Hepatic stellate cell (primary cell): ENCODE measurements at regions not wholly inside any gene's neighbourhood (a gene's known extent, or its start where the extent isn't known, plus 50 kb on each side); places are given as distances from the start of the nearest gene placed in this dataset.

Experiments used
- DNase-seq: peaks from one replicate; pipeline ENCODE4 v3.0.0; 2011; ENCODE audit warnings: low spot score

DNA sequence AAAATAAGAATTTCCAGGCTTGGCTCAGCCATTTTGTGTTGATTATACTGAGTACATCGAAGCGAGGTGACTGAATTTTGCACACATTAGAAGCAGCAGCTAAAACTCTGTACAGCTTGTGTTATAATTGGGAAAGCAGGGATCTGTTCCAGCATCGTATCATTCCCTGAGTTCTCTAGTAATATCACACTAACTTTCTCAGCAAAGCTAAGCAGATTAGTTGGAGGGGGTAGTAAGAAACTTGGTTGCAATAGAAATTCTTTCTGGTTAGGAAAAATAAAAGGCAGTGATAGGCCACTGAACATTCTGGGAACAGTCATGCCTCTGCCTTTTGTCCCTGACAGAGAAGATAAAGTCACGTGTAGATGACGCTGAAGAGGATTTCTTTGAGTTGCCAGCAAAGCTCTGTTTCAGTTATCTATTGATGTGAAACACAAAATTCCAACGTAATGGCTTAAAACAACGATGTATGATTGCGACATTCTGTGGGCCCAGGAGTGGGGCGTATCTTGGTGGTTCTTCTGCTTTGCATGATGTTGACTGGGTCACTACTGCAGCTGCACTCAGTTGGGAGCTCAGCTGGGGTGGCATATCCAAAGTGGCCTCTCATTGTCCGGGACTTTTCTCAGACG is 202.1 kb upstream of the MEX3C start:
- no peak for DNase-seq

DNA sequence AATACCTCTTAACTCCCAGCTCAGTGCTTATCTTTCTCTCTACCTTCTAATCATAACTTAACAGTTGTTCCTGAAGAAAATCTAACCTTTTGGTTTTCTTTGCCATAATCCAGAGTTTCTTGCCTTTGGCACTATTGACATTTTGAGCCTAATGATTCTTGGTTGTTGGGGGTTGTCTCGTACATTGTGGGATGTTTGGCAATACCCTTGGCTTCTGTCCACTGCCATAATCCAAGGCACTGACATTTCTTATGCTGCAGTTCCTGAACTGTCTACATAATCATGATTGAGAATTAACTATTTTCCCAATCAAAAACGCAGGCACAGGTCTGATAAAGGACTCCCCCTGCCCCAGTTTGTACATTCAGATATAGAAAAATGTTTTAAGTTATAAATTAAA is 203.2 kb upstream of the MEX3C start:
- DNase-seq, result no peak

DNA sequence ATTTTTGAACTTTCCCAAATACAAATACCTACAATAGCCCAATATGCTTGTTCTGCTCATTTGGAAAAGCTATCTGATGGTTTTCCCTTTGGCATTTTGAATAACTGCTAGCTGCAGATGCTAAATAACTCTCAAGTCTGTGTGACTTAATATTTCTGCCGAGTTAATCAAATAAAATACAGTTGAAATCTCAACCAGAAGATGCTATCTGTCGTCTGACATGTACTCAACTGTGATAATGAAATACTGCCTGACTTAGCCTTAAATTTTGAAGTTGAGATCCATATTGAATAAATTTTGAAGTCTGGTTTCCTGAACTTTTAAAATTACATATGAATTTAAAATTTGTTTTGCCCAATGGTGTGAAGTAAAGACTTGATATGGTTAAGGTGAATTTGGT is 204.4 kb upstream of the MEX3C start:
- no peak for DNase-seq

DNA sequence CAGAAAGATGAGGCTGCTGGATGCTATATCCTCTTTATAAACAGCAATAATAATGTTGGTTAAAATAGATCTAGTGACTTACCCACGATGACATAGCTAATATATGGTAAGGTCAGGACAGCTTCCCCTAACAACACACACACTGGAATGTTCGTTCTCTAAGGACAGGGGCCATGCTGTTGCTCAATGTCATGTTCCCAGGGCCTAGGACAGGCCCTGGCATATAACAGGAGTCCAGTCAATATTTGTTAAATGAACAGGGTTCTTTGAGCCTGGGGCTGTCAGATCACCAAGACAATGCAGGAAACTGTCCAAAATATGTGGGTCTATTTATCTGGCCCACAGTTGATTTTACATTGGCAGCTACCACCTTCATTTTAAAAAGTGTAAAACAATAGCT is 207.1 kb upstream of the MEX3C start:
- no peak for DNase-seq

DNA sequence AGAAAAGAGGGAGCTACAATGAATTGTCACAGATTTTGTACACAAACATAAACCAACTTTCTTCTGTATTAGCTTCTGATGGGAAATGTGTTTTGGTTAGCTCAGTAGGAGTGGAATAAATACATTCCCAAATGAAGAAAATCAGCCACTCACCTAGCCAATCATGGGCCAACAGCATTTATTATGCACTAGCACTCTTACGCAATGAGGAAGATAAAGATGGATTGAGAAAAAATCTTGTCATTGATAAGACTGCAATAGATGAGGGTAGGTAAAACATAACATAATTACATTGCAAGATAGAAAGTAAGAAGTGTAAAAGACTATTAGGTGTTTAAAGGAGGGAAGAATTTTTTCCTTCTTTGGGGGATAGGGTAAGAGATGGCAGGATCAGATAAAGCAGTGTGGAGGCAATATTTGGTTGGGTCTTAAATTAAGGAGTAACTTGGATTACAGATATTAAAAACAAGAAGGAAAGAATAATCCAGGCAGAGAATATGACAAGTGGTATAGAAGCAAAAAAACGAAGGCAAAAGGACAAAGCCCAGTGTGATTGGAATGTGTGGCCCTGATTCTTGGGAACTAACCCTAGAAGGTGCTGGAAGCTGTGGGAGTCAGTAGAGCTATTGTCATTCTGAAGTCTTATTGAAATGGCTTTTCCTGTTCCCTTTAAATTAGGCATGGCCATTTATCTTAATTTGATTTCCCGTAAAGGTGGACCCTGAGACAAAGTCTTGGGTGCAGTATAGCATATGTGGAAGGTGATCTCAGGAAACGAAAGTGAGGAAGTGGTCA is 208.4 kb upstream of the MEX3C start:
- DNase-seq, result no peak

DNA sequence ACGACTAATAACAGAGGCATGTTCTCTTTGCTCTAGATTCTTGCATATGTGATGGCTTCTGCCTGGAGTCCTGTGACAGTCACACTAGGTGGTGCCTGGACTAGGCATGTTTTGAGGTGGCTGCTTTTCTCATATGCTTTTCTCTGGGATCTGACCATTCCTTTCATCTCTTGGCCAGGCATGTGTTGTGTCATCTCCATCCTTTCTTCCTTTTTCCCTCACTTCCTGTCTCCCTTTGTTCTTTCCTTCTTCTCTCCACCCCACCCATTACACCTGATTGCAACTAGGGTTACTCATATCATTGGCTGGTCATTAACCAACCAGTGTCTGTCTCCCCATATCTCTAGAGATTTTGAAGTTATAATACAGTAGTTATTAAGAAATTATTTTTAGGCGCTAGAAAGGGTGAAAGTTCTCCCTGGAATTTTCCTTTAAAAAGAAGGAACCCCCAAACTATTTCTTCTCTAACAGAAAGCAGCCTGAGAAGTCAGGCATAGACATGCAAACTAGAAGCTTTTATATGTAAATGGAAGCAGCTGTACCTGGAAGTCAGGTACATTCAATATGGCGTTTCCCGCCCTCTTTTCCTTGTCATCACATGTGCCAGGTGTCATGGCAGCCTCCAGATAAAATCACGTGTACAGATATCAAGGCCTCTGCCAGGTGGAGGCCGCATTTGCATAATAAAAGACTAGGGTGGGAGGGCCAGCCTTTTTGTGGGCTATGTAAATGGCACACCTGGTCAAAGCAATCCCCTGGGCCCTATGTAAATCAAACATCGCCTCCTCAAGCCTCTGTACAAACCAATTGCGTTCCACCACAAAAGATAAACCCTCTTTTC is 220.4 kb upstream of the MEX3C start:
- no peak for DNase-seq

DNA sequence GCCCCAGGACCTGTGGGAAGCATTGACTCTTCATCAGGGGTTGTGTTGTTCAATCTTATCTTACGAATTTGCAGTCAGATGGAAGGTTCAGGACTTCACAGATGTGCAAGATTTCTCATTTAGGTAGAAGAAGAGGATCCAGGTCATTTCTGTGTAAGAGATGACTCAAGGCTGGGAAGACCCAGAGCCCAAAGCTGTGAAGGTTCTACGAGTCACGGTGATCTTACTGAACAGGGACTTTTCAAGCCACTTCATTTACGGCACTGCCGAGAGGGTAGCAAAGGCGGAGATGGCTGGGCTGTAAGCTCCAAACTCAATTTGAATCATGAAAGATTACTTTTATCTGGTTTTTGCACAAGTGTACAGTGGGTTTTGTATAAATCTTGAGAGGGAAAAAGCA is 228.0 kb upstream of the MEX3C start:
- no peak for DNase-seq

DNA sequence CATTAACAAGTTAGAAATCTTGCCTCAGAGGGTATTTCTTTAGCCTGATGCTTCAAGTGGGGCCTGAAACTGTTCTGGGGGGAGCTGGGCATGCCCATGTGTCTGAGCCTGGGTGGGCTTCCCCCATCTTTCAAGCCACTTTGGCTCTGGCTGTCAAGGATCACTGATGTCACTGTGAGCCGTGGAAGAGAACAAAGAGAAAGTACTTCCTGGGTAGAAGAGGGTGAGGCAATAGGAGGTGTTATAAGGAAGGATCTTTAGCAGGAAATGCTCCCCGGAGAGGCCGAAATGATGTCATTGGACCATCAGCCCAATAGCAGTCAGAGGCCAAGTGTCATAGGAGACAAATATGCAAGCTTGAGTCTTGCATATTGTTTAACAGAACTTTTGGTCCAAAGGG is 228.4 kb upstream of the MEX3C start:
- DNase-seq, result no peak

DNA sequence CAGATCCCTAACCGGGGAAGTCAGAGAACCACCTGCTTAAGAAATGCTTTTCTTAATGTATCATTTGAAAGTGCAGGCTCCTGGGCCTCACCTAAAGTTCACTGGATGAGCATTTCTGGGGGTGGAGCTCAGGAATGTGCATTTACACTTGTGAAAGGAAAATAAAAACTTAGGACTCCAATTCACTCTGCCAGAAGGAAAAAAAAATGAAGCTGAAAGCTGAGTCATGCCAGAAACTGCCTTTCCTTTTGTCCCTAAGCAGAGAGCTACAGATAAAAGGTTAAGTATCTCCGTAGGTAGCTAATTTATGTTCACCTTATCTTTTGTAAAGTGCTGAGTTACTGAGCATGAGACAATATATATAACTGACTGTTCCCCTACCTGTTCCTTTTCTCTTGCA is 229.5 kb upstream of the MEX3C start:
- no peak for DNase-seq

DNA sequence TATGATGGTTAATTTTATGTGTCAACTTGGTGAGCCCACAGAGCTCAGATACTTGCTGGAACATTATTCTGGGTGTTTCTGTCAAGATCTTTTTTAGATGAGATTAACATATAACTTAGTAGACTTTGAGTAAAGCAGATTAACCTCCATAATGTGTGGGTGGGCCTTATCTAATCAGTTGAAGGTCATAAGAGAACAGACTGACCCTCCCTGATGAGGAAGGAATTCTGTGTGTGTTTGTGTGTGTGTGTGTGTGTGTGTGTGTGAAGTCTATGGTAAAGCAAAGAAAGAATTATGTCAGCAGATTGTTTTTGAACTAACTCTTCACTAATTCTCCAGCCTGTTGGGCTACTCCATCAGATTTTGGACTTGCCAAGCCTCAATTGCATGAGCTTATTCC is 232.2 kb upstream of the MEX3C start:
- no peak for DNase-seq

DNA sequence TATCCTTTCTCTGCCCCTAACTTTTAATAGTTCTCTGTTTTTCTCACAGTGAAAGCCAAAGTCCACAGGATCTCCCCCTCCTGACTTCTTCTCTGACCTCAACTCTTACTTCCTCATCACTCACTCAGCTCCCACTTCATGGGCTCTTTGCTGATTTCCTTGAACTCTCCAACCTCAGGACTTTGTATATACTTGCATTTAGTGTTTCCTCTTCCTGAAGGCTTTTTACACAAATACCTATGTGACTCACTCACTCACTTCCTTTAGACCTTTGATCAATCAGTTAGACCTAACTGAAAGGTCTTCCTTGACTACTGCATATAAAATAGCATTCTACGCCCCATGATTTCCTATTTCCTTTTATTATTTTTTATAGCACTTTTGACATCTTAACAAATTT is 233.1 kb upstream of the MEX3C start:
- DNase-seq, result no peak

DNA sequence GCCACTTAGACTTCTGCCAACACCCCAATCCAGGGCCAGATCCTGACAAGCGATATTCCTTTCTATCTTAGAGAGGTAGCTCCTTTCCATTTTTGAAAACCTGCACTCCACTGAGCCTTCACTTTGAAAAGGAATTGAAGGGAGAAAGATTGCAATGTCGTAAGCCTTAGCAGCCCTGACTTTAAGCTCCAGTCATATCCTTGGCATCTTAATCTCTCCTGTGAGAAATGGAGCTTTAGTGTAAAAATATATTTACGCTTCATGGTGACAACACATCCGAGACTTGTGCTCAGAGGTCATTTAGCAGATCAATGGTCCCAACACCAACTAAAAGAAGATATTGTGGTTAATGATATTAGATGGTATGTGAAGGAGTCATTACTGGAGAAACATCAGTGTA is 235.8 kb upstream of the MEX3C start:
- no peak for DNase-seq

DNA sequence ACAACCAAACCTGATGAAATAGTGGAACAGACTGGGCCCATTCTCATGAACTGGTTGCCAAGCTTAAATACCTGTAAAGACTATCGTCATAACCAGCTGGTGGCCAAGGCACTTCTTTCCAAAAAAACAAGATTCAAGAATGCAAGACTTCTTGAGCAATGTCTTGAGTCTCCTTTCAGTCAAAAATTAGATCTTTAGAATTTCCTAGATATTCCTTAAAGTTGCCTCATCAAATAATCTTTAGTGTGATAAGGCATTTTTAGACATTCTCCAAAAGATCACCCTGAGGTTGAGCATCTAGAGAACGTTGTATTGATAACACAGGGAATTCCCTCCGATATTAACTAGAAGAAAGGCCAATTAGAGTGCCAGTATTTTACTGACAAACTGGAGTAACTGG is 236.4 kb upstream of the MEX3C start:
- no peak for DNase-seq

DNA sequence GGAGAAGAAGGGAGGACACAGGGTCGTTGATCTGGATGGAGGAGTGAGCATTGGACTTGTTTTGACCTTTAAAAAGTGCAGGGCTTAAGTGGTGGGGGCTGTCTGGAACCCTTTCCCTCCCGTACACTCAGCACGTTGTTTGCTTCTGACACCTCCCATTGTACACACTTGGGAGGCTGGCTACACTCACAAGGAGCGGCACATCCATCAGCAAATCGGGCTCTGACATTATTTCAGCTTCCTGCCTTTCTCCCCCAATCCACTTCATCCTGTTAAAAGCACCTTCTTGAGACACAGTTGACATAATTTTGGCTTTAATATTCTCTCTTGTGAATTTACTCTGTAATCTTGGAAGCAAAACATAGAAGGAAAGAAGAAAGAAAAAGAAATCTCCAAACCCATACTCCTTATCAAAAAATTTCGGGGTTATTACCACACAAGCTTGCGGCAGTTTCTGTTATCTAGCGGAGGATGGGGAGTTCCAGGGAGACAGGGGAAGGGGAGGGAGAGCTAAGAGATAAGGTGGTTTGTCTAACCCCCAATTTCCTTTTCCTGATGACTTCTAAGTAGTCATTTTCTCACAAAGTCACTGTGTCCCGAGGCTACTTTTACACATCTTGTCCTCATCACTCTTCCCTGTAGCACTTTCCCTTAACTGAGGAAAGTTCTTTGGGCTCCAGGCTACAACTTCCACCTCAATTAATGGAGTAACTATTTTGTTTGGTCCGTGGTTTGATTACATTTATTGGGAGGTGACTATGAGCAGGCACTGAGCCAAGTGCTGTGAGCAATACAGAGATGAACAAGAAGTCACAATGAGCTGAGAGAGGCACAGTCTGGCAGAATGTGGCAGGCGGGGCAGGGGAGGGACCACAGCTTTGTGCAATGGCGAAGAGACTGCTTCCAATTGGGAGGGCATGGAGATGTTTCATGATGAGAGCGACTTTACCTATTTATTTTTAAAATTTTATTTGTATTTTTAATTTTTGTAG is 240.1 kb upstream of the MEX3C start:
- no peak for DNase-seq

DNA sequence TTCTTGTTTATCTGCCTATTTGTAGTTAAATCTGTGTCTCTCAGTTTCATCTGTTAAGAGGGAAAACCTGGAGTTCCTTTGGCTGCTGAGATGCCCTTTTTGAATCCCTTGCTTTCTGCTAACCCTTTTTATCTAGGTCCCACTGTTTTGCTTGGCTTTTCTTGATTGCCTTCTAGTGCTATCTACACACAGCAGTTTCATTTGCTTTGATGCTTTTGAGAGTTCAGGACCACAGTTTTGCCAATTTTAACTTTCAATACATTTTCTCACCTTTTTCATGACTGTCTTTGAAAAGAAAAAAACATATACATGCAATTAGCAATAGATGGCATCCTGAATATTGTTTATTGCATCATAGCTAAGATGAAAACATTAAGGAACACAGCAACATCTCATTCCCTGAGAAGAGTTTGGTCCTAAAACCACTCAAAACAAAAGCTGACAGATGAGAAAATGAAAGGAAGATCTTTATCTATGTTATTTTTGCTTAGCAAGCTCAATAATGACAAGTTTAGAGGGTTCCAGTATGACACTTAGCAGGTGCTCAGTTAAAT is 241.4 kb upstream of the MEX3C start:
- no peak for DNase-seq

DNA sequence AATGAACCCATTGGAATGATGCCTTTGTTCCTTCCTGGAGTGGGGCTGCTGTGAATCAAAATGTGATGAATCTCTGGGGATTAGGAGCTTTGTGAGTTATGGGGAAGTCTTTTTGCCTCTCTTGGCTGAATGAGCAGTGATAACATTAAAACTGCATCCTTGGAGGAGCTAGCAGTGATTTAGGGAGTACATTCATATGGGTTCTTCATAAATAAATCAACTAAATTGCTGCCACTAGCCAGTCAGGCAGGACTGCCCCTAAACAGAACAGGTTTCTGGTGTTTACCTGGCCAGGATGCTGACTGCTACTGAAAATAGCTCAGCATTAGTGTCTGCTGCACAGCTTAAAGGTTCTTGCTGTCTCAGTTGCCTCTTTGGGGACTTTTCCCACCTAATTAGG is 244.5 kb upstream of the MEX3C start:
- no peak for DNase-seq

DNA sequence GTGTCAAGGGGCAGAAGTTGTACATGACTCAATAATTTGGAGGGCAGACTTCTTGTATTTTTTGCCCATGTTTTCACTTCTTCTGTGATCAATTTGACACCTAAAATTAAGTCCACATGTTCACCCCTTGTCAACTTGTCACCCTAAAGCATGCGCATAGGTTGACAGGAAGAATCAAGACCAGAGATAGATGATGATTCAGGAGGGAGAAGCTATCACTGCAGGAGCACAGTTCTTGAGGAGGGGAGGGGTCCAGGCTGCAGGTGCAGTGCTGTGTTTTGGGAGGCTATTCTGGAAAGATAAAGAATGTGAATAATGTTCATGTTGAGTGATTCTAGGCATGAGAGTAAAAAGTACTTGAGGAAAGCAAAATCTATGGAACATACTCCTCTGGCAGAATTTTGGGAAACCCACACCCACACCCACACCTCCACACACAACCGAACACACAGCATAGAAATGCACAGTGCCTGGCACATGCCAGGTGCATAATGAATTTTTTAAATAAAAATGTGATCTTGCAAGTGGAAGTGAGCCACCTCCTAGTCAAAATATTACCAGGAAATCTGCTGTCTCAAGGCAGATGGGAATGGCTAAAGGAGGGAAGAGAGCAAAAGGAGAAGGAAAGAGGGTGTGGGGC is 249.2 kb upstream of the MEX3C start:
- DNase-seq, result no peak

DNA sequence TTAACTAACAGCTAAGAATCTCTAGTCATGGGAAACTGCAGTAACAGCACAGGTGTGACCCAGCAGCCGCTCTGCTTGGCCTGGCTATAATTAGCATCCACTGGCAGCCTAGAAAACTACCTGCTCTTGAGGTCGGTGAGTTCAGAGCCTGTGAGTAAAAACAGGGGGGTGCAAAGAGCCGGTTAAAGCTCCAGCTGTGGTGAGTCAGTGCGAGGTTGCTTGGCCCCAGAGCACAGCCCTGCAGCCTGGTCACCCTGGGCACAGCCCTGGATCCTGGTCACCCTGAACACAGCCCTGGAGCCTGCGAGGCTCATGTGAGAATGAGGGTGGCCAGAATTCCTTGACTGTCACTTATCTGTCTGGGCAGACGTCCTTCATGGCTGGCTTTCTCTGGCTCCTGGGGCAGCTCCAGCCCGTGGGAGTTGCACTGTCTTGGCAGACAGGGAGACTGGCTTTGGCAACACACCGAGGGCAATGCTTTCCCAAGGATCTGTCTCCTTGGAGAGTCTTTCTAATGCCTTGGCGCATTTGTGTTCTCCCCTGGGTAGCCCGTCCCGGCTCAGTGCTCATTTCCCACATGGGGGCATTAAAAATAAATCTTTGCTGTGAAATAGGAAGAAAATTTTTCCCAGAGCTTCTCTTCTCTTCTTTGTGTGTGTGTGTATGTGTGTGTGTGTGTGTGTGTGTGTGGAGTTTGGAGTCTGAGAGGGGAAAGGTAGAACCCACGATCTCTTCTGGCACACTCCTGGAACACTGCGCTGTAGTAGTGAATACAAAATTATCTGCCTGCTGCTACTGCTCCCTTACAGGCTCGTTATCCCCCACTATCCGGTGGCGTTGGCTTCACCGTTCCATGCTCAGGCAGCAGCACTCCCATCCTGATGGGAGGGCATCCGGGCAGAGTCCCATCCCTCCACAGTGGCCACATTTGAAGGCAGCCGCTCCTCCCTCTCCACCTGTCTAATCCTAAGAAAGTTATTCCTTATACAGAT is 250.2 kb upstream of the MEX3C start:
- DNase-seq, result no peak

DNA sequence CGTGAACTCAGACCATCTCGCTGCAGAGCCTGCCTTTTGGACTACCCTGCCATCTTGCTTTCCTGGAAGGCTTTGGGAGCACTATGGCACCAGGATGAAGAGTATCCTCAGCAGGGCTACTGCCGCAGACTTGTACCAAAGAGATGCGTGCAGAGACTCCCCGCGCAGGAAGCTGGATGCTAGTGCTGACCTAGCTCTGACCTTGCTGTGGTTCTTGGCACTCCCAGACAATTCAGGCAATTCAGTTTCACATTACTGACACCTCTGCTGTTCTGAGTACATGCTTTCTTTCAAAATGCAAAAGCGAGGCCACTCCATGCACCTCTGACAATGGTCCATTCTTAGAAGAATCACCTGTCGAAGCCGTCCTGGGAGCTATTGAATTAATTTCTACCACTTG is 251.5 kb upstream of the MEX3C start:
- no peak for DNase-seq

DNA sequence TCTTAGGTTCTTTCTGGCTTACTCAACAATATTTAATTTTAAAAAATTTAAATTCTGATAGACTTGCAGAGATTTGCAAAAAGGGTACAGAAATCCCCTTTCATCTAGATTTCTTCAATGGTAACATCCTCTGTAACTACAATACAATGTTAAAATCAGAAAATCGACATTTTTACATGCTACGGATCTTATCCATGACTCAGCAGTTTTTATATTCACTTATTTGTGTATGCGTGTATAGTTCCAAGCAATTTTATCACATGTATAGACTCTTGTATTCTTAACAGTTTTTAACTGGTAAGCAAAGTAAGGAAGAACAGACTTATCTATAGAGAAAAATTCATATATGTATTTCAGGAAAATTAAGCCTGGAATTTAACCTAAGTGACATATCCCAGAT is 256.1 kb upstream of the MEX3C start:
- no peak for DNase-seq
